HG03575 (cell line): ENCODE measurements at regions not wholly inside any gene's neighbourhood (a gene's known extent, or its start where the extent isn't known, plus 50 kb on each side); places are given as distances from the start of the nearest gene placed in this dataset.
A peak's percentile ranks its signal among the peaks of the same experiment; 100 is the strongest.

Experiments used
- ATAC-seq: cut with Tn5 transposase; IDR thresholded peaks from one replicate; pipeline ENCODE4 v1.9.1; 2021; ENCODE audit not compliant: unreplicated experiment, insufficient number of reproducible peaks, low FRiP score; ENCODE audit errors: extremely low read depth

DNA sequence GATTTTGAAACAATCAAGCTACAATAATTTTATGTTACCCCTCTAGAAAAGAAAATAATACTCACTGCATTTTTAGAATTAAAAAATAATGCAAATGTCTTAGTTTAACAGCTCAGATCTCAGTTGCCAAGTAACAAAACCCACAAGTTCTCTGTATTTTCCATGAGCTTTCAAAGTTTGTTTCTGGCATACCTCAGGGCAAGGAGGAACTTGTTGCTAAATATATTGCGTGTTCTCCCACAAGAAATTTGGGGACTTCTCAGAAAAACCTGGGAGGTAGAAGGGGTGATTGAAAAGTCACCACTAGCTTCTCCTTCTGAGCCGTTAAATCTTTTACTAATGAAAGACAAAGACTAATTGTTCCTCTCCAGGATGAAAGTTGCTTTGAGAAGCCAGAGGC lies 236.8 kb upstream of the MARCKS start:
- ATAC-seq: no peak

DNA sequence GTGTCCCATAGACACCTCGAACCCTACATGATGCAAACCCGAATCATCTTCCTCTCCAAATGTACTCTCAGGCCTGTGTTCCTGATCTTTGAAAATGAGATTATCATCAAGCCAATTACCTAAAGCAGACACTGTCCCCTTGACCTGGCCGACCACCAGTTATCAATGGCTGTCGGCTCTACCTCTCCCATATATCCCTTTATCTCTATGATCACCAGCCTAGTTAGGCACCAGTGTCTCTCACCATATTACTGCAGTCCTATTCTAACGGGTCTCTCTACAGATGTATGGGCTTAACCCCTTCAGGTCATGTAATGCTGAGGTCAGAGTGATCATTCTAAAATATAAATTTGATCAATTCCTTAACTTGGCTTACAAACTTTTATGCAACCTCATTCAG lies 234.9 kb upstream of the MARCKS start:
- no peak for ATAC-seq

DNA sequence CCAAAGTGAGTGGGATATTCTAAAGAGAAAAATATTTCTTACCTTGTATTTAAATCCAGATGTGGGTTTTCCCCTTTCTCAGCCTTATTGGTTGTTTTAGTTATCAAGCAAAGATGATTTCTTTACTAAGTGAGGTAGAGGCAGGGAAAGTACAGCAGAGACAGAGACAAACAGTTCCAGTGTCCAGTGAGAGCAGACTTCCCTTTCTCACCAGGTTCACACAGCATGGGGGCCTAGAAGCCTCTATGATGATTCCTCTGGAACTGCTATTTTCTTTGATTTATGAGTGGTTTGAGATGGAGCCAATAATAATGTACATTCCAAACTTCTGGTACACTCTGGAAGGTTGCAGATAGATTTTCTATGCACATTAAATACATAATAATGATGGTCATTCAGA lies 234.0 kb upstream of the MARCKS start:
- no peak for ATAC-seq

DNA sequence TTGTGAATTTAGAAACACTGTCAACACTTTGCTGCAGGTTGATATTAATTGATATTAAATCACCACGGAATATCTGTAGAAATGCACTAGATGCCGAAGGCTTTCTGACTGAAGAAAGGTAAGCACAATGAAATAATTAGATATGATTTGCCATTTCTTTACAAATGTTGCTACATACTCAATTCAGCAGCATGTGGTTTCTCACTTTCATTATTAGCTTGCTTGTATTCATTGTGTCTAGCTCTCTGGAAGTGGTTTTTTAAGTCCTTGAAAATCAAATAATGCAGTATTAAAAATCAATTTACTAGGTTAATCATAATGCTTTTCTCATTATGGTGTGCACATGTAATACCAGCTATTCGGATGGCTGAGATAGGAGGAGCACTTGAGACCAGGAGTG lies 231.3 kb upstream of the MARCKS start:
- peak; percentile 25 for ATAC-seq

DNA sequence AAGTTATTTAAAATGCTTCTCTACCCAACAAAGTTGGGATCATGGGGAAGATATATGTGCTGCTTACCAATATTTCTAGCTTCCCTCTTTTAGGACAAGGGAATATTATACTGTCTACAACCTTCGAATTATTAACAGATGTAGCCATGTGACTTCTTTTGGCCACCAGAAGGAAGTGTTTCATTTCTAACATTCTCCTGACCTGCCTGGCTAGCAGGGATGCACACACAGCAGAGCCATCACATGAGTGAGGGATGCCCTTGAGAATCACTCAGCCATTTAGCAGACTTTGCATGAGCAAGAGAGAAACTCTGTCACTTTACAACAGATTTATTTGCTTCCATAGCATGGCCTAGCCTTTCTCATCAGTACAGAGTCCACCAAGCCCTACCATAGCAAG lies 230.7 kb upstream of the MARCKS start:
- ATAC-seq: peak; percentile 18

DNA sequence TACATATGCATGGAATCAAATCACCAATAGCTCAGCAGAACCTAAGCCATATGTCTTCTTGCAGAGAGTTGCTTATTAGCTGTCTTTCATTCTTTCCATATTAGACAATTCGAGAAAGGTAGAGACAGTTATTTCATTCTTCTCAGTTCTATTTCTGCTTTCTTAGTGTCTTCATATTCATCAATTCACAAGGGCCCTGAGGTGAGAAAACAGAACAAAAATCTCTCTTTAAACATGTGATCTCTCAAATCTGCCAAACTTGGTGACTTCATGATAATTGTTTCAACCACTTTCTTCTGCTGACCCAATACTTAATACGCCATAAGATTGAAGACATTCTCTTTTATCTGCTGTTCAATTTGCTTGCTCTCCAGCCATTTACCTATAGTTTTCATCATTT lies 229.7 kb upstream of the MARCKS start:
- ATAC-seq: no peak

DNA sequence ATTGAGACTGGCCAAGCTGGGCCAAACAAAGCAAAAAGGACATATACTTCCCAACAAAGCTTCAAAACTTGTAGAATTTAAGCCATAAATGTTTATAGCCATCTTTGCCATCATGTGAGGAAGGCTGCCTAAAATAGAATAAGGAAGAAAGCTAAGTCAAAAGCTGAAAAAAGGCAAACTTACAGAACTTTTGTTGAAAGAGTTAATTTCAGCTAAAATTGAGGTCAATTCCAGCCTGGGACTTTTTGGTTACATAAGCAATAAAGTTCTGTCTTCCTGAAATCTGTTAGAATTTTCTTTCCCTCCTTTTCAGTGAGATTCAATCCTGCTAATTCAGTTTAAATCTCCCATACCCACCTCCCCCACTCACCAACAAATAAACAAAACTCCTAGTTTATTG lies 227.9 kb upstream of the MARCKS start:
- no peak for ATAC-seq

DNA sequence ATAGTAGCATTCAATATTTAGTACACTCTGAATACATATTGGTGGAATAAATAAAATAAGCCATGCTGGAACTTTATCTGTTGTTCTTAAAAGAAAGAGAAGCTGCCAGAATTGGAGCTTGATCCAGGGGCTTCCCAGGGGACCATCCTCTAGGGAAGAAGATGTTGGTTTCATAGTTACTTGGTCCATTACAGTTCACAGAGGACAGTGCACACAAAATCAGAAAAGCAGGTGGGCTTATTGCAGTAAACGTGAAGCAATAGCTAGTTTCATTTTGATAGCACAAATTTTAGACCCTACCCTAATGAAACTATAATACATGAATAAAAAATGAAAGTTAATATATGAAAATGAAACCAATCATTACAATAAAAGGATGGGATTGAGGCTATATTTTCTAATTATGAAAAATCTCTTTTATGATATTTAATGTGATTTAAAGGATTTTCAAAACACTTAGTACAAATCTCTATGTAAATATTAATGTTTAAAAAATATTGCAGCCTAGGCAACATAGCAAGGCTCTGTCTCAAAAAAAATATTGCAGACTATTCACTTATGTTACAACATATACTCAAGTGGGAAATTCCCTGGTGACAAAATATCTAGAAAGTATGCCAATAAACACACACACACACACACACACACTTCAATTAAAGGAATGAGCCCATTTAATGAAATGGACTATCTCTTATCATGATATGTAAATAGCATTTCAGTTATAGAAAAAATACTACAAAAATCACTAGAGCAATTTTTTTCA lies 227.0 kb upstream of the MARCKS start:
- no peak for ATAC-seq

DNA sequence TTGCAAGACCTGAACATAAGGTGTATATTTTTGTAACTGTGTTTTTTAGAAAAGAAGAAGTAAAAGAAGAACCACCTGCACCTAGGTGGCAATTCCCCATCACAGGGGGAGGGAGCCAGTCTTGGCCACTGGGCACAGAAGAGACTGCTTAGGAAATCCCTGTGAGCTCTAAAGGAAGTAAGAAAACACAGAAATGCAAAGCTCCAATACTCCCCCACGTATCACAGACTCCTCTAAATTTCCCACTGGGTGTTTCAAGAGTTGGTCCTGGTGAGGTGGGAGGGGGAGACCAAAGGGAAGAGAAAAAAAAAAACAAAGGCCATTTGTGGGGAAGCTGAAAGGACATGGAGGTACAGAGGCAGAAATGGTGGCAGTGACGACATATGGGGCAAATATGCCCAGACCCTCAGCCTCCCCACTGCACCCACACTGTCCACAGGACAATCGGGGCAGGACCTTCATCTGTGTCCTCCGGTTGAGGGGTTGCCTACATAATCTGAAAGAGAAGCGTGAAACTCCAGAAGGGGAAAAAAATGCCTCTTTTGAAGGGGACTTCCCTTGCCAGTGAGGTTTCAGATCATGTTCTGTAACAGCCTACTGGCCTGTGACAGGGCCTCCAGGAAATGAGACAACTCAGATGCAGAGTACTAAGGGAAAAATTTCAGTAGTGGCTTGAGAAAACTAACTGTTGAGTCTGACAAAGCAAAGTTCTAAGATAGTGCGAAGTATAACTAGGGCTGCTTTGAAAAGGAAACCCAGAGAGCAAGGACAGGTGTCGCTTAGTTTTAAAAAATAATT lies 226.2 kb upstream of the MARCKS start:
- ATAC-seq: peak; percentile 32

DNA sequence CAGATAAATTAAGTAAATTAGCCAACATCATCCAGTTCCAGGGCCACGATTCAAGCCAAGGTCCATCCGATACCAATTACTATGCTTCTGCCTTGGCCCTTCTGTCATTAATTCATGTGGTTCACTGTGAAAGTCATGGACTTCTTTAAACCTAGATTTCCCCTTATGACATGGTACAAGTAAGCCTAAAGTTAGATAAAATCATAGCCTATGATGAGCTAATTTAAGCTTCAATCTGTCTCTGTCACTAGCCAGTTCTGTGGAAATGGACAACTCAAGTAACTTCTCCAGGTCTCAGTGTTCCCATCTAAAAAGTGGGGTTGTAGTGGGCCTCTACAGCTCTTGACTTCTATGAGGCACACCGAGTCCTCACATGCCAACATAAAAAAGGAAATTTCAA lies 225.5 kb upstream of the MARCKS start:
- no peak for ATAC-seq

DNA sequence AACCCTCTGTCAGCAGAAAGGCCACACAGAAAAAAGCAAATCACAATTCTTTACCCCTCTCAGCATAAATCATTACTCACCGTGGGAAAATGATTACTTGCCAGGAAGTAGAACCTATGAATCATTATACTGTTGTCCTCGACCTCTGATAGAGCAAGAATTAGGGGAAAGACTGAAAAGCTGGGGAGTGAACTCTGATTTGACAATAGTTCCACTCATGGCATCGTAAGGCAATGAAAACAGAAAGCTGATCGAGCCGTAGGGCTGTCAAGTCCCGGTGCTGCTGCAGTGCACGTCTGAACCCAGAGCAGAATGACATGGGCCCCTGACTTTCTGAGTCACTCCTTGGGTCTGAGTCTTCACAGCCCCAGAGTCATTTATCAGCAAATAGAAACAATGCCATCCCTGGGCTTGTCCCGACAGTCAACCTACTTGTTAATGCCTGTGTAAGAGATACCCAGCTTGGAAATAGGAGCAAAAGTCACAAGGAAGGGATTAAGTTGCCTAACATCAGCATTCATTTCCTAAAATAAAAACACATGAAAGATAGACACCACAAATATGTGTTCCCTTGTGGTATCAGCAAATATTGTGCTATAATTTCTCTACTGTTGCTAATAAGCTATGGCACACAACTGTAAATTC lies 224.8 kb upstream of the MARCKS start:
- peak; percentile 18 for ATAC-seq

DNA sequence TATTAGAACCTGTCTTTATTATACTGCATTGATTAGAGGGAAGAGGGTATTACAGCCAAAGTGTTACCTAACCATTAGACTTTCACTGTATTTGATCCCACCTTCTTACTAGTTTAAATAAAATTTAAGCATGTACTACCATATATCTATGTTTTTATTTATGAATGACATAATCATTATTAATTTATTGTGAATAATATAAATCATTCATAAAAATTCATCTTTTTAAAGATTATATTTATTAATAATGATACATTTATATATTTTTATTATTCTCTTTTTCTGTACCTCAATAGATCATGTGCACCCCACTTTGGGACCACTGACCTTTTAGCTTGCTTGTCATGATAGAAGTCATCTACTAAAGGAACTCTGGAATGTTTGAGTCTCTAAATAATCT lies 223.5 kb upstream of the MARCKS start:
- ATAC-seq: no peak

DNA sequence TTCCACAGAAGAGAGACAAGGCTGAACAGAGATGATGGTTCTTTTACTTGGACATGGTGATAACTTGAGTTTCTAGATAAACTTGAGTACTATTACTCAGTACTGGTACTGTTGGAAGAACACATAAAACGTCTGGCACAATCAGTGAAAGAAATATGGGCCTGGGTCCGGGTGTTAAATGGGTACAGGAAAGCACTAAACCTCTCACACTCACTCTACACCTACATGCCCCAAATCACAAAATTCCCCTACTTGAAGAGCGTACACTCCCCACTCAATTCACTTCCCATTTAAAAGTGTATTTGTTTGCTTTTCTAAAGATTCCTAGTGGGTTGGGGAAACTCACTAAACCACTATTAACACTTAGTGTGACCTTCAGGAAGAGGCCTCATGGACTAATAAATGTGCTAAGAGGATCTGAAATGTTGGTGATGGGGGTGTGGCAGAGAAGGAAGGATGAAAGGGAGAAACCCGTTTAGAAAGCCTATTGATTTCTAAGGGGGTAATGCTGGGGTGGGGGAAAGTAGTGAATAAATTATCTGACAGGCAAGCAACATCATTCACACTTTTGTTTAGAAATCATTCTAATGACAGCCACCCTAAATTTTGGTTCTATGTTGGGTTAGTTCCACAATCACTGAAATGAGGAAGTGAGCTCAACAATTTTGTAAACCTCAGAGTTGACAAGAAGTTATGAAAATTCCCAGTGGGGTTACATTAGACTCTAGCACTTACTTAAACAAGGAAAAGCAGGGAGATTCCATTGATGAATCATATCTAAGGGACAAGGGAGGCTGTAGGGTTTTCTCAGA lies 222.6 kb upstream of the MARCKS start:
- no peak for ATAC-seq

DNA sequence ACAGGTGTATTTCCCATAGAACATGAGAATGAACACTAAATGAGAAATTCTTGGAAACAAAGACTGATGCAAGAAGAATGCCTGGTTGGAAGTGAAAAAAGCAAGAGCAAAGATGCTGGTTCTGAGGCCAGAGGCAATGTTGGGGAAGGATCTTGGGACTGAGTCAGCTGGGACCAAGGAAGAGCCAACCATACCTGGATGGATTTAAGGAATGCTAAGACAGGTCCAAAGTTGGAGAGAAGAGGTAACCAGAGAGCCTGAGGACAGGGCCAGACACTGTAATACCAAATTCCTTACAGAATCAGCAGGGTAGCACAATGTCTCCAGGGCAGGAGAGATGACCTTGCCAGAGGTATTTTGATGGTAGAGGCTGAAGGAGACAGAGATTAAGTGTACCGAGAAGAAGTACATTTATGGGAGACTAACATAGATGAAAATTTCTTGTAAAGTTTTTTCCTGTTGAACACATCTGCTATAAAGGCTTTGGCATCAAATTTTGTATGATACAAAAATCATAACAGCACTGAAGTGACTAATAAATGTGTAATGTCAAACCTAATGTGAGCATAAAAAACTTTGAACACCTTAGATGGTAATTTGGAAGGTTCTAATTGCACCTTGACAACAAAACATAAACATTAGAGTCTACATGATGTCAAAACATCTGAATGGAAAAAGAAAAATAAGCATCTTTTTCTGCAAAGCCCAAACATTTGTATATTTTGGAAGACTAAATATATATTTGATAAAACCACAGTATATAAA lies 221.7 kb upstream of the MARCKS start:
- ATAC-seq: no peak

DNA sequence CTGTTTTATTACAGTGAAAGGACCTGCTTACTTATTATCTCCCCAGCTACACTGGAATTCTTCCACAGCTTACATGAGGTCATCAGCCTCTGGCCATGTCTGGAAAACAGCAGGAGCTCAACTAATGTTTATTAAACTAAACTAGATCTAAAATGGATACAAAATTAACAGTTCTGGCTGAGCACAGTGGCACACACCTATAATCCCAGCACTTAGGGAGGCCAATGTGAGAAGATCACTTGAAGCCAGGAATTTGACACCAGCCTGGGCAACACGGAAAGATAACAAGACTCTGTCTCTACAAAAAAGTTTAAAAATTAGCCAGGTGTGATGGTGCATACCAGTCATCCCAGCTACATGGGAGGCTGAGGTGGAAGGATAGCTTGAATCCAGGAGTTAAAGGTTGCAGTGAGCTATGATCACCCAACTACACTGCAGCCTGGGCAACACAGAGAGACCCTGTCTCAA lies 220.8 kb upstream of the MARCKS start:
- ATAC-seq: no peak

DNA sequence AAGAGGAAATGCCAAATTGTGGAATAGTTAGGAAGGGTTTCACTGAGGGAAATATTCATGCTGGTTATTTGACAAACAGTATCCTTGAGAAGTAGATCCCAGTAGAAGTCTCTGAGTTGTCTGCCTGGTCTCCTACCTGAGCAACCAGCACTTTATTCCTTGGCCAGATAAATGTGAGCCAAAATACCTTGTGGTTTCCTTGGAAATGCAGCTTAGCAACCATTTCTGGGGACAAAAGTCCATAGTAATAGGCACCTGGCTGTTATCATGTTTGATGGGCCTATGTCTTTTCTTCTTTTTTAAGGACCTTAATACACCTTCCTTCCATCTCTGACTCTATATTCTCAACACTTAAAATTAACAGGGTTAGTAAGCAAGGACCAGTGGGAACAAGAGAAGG lies 217.1 kb upstream of the MARCKS start:
- ATAC-seq: no peak

DNA sequence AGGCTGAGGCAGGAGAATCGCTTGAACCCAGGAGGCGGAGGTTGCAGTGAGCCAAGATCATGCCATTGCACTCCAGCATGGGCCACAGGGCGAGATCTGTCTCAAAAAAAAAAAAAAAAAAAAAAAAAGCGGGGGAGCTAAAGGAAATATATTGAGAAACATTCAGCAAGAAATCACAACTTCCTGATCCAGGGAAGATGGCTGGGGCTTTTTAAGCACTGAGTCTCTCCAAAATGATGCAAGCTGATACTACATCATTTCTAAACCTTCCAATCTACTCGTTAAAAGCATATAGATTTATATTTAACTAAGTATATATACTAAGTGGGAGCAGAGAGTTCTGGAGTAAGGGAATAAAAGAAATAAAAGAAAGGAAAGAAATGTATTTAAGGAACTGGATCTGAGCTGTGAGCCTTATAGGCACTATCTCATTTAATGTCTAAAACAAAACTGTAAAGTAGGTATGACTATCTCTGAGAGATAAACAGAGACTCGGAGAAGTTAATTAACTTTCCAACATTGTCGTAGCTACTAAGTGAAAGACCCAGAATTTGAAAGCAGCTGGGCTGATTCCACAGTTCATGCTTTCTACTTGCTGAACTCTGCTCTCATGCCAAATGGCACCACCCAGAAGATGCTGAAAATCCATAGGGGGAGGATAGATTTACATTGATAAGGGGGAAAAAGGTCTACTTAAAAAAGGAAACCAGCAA lies 215.0 kb upstream of the MARCKS start:
- ATAC-seq: no peak
